HL-60 (cell line): ENCODE measurements at regions not wholly inside any gene's neighbourhood (a gene's known extent, or its start where the extent isn't known, plus 50 kb on each side); places are given as distances from the start of the nearest gene placed in this dataset.

Experiments
- DNase-seq, 2 experiments: peaks; one replicate each; pipeline ENCODE4 v3.0.0-alpha.2; 2010 to 2020; ENCODE audit warnings: low read depth in 1 of 2, low spot score in 1 of 2
- H3K27ac ChIP-seq: fragments of 250-450 bp; sonication (Bioruptor Pico); replicated peaks from 2 replicates; pipeline ENCODE4 v1.5.1; 2020; ENCODE audit warnings: mild to moderate bottlenecking, moderate library complexity
- H3K27me3 ChIP-seq: fragments of 250-450 bp; sonication (Bioruptor Pico); 2 replicates; pipeline ENCODE4 v1.5.1; 2021; ENCODE audit warnings: mild to moderate bottlenecking, moderate library complexity; ENCODE audit not compliant: insufficient read depth, poor library complexity, severe bottlenecking
- H3K4me3 ChIP-seq: replicated peaks from 2 replicates; pipeline ENCODE4 v1.5.1; 2011; ENCODE audit warnings: mild to moderate bottlenecking, control low read depth, low read length; ENCODE audit not compliant: insufficient read depth
- CTCF ChIP-seq: IDR thresholded peaks from one replicate; pipeline ENCODE4 v1.5.1; 2011; ENCODE audit warnings: low read length, control low read depth, inconsistent platforms; ENCODE audit not compliant: insufficient read depth
- GABPA ChIP-seq: IDR thresholded peaks from 2 replicates; pipeline ENCODE4 v1.6.1; 2012; ENCODE audit warnings: low read depth
- POLR2AphosphoS5 ChIP-seq: IDR thresholded peaks from 2 replicates; pipeline ENCODE4 v1.6.1; 2012; ENCODE audit warnings: low read depth
- REST ChIP-seq: IDR thresholded peaks from 2 replicates; pipeline ENCODE4 v1.6.1; 2012; ENCODE audit warnings: low read depth; ENCODE audit not compliant: insufficient replicate concordance
- SPI1 ChIP-seq: IDR thresholded peaks from 2 replicates; pipeline ENCODE4 v1.6.1; 2012; ENCODE audit warnings: low read depth, mild to moderate bottlenecking, borderline replicate concordance

- DNase-seq, result no peak
- TF ChIP-seq SPI1, result no peak
- TF ChIP-seq GABPA, result no peak
- no peak for TF ChIP-seq POLR2AphosphoS5
- no peak for TF ChIP-seq CTCF
- no peak for TF ChIP-seq REST
- no peak overlapping the region for H3K4me3 ChIP-seq
- no peaks in the 10 kb centered on the region for H3K27me3 ChIP-seq
- no peak overlapping the region for H3K27ac ChIP-seq
These were observed 169.4 kb upstream of the GLRA1 start for GRCh38 chr5:152094060-152094459.

- TF ChIP-seq CTCF (no peak), REST (no peak), SPI1 (no peak), GABPA (no peak), POLR2AphosphoS5 (no peak)
- no peak for DNase-seq
- no peak overlapping the region for H3K4me3 ChIP-seq
- H3K27ac ChIP-seq, result no peak overlapping the region
- H3K27me3 ChIP-seq, result no peaks in the 10 kb centered on the region
These were observed 167.9 kb upstream of the GLRA1 start for GRCh38 chr5:152092580-152092979.

- H3K4me3 ChIP-seq, result no peak overlapping the region
- no peaks in the 10 kb centered on the region for H3K27me3 ChIP-seq
- DNase-seq, result no peak
- no peak overlapping the region for H3K27ac ChIP-seq
- TF ChIP-seq GABPA, result no peak
- TF ChIP-seq POLR2AphosphoS5, result no peak
- TF ChIP-seq SPI1, result no peak
- no peak for TF ChIP-seq REST
- no peak for TF ChIP-seq CTCF
These were observed 165.0 kb upstream of the GLRA1 start for GRCh38 chr5:152089644-152090043.
